Liver (tissue), 8 donors: ENCODE measurements at regions not wholly inside any gene's neighbourhood (a gene's known extent, or its start where the extent isn't known, plus 50 kb on each side); places are given as distances from the start of the nearest gene placed in this dataset.

ENCODE experiments used
- DNase-seq: peaks from one replicate; pipeline ENCODE4 v3.0.0-alpha.2; 2017; ENCODE audit warnings: low spot score
- H3K27ac ChIP-seq, 2 donors: one replicate each; pipeline ENCODE4 v1.7.0; 2013; ENCODE audit warnings: inconsistent platforms in 2 of 2, low read length in 2 of 2, control low read depth in 1 of 2, low read depth in 1 of 2, mild to moderate bottlenecking in 1 of 2
- H3K27me3 ChIP-seq, 4 donors: one replicate each; pipeline versions ENCODE4 v1.6.1 to v1.7.0; 2013; ENCODE audit warnings: low read length in 3 of 4, inconsistent platforms in 1 of 4, mild to moderate bottlenecking in 1 of 4, moderate library complexity in 1 of 4; ENCODE audit not compliant: control insufficient read depth in 4 of 4, insufficient read depth in 4 of 4
- H3K36me3 ChIP-seq, 4 donors: one replicate each; pipeline versions ENCODE4 v1.6.1 to v1.7.0; 2013; ENCODE audit warnings: low read length in 3 of 4, mild to moderate bottlenecking in 3 of 4, low read depth in 1 of 4, moderate library complexity in 1 of 4; ENCODE audit not compliant: control insufficient read depth in 4 of 4, insufficient read depth in 3 of 4
- H3K4me1 ChIP-seq, 4 donors: one replicate each; pipeline versions ENCODE4 v1.6.1 to v1.7.0; 2013; ENCODE audit warnings: low read length in 3 of 4, mild to moderate bottlenecking in 3 of 4, moderate library complexity in 1 of 4; ENCODE audit not compliant: control insufficient read depth in 4 of 4, insufficient read depth in 4 of 4
- H3K4me3 ChIP-seq, 3 donors: one replicate each; pipeline versions ENCODE4 v1.6.1 to v1.7.0; 2013; ENCODE audit warnings: low read length in 3 of 3, control low read depth in 1 of 3, low read depth in 1 of 3, mild to moderate bottlenecking in 1 of 3
- H3K9ac ChIP-seq, 2 donors: one replicate each; pipeline ENCODE4 v1.7.0; 2013; ENCODE audit warnings: low read length in 2 of 2, mild to moderate bottlenecking in 2 of 2, moderate library complexity in 2 of 2, control low read depth in 1 of 2, low read depth in 1 of 2
- H3K9me3 ChIP-seq, 4 donors: one replicate each; pipeline versions ENCODE4 v1.6.1 to v1.7.0; 2013; ENCODE audit warnings: low read length in 3 of 4; ENCODE audit not compliant: control insufficient read depth in 4 of 4
- EGR1 ChIP-seq, 2 donors: IDR thresholded peaks; 2 replicates each; pipeline ENCODE4 v1.6.1; 2016 to 2018; ENCODE audit warnings: antibody characterized with exemption in 2 of 2, low read depth in 2 of 2
- FOXA1 ChIP-seq: IDR thresholded peaks from 2 replicates; pipeline ENCODE4 v1.6.1; 2016; ENCODE audit warnings: antibody characterized with exemption
- FOXA2 ChIP-seq: IDR thresholded peaks from 2 replicates; pipeline ENCODE4 v1.6.1; 2016; ENCODE audit warnings: antibody characterized with exemption
- GABPA ChIP-seq, 2 donors: IDR thresholded peaks in 1 of 2; conservative IDR thresholded peaks in 1 of 2; 2 replicates each; pipeline ENCODE4 v1.6.1; 2016; ENCODE audit warnings: antibody characterized with exemption in 2 of 2, mild to moderate bottlenecking in 1 of 2, moderate library complexity in 1 of 2
- HNF4A ChIP-seq, 2 donors: conservative IDR thresholded peaks; 2 replicates each; pipeline ENCODE4 v1.6.1; 2016; ENCODE audit warnings: antibody characterized with exemption in 2 of 2, mild to moderate bottlenecking in 2 of 2
- HNF4G ChIP-seq: IDR thresholded peaks from 2 replicates; pipeline ENCODE4 v1.6.1; 2016; ENCODE audit warnings: antibody characterized with exemption
- JUND ChIP-seq, 2 donors: IDR thresholded peaks; 2 replicates each; pipeline ENCODE4 v1.6.1; 2016; ENCODE audit warnings: antibody characterized with exemption in 2 of 2
- MAX ChIP-seq: IDR thresholded peaks from 2 replicates; pipeline ENCODE4 v1.6.1; 2016; ENCODE audit warnings: antibody characterized with exemption
- NR2F2 ChIP-seq: IDR thresholded peaks from 2 replicates; pipeline ENCODE4 v1.6.1; 2016; ENCODE audit warnings: antibody characterized with exemption
- RAD21 ChIP-seq, 2 donors: IDR thresholded peaks; 2 replicates each; pipeline ENCODE4 v1.6.1; 2016; ENCODE audit warnings: antibody characterized with exemption in 2 of 2, mild to moderate bottlenecking in 2 of 2
- REST ChIP-seq: IDR thresholded peaks from 2 replicates; pipeline ENCODE4 v1.6.1; 2016; ENCODE audit warnings: antibody characterized with exemption, mild to moderate bottlenecking
- RXRA ChIP-seq, 2 donors: IDR thresholded peaks; 2 replicates each; pipeline ENCODE4 v1.6.1; 2017 to 2018; ENCODE audit warnings: antibody characterized with exemption in 2 of 2, mild to moderate bottlenecking in 1 of 2
- SP1 ChIP-seq: IDR thresholded peaks from 2 replicates; pipeline ENCODE4 v1.6.1; 2018; ENCODE audit warnings: antibody characterized with exemption, mild to moderate bottlenecking
- TAF1 ChIP-seq: conservative IDR thresholded peaks from 2 replicates; pipeline ENCODE4 v1.6.1; 2016; ENCODE audit warnings: antibody characterized with exemption, mild to moderate bottlenecking
- YY1 ChIP-seq: IDR thresholded peaks from 2 replicates; pipeline ENCODE4 v1.6.1; 2016; ENCODE audit warnings: antibody characterized with exemption, mild to moderate bottlenecking
- WGBS: extraction: QIAGEN DNeasy Blood & Tissue Kit; methylation state at CpG from one replicate; pipeline ENCODE4 v1.1.7; 2013; 5-methylcytosine and 5-hydroxymethylcytosine counted together
- TF ChIP-seq, protein P1 (sequence below): IDR thresholded peaks from 2 replicates; pipeline ENCODE4 v1.6.1; 2016; ENCODE audit warnings: antibody characterized with exemption
- TF ChIP-seq, protein P2 (sequence below): IDR thresholded peaks from 2 replicates; pipeline ENCODE4 v1.6.1; 2016; ENCODE audit warnings: antibody characterized with exemption
- TF ChIP-seq, protein P3 (sequence below): fragments of 150-350 bp; IDR thresholded peaks from 2 replicates; pipeline ENCODE4 v1.5.1; 2017; ENCODE audit warnings: improper control_type of control experiment, low read depth, low read length; ENCODE audit not compliant: missing input control
- donor health status: healthy.
- donor health status: healthy.
- donor health status: healthy.
- donor health status: healthy.
- donor health status: healthy.

DNA sequence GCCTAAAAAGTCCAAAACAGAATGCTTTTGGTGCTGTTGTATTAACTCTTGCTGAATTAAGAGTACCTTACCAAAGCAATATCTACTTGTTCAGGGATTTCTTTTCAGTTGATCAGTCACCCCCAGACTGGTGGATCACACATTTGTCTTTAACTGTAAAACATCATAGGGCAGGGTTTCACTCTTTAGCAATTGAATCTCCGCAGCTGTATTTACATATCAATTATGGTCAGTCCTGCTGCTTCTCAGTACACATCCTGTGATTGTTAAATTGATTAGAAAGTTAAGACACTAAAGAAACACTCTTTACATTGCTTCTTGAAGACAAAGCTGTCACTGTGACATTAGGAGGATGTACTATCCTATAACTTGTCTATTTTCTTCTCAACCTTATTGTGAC lies 277.1 kb upstream of the ADGRL3 start:
- Histone ChIP-seq H3K9me3 (no peaks in the 10 kb centered on the region), H3K4me1 (no peaks in the 10 kb centered on the region), H3K4me3 (no peak overlapping the region), H3K27ac (no peak overlapping the region), H3K9ac (no peak overlapping the region), H3K36me3 (no peaks in the 10 kb centered on the region), H3K27me3 (no peaks in the 10 kb centered on the region)
- DNase-seq = no peak
- WGBS = 35% methylated on average over 1 of the region's 1 CpG
- no peak for TF ChIP-seq RAD21 (IDR thresholded peaks at IDR 0.05)
- TF ChIP-seq EGR1 (IDR thresholded peaks at IDR 0.05; ENCODE audit: low read depth in 2 of 2) = no peak
- TF ChIP-seq MAX = no peak
- TF ChIP-seq RXRA (IDR thresholded peaks at IDR 0.05) = no peak
- TF ChIP-seq, protein P1, sequence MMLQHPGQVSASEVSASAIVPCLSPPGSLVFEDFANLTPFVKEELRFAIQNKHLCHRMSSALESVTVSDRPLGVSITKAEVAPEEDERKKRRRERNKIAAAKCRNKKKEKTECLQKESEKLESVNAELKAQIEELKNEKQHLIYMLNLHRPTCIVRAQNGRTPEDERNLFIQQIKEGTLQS = no peak
- no peak for TF ChIP-seq REST
- TF ChIP-seq SP1 = no peak
- TF ChIP-seq JUND (IDR thresholded peaks at IDR 0.05) = no peak
- TF ChIP-seq YY1 = no peak
- TF ChIP-seq HNF4G = no peak
- no peak for TF ChIP-seq GABPA (IDR thresholded peaks at IDR 0.05 in 1 of 2, conservative IDR thresholded peaks at IDR 0.05 in 1 of 2)
- TF ChIP-seq, protein P2, sequence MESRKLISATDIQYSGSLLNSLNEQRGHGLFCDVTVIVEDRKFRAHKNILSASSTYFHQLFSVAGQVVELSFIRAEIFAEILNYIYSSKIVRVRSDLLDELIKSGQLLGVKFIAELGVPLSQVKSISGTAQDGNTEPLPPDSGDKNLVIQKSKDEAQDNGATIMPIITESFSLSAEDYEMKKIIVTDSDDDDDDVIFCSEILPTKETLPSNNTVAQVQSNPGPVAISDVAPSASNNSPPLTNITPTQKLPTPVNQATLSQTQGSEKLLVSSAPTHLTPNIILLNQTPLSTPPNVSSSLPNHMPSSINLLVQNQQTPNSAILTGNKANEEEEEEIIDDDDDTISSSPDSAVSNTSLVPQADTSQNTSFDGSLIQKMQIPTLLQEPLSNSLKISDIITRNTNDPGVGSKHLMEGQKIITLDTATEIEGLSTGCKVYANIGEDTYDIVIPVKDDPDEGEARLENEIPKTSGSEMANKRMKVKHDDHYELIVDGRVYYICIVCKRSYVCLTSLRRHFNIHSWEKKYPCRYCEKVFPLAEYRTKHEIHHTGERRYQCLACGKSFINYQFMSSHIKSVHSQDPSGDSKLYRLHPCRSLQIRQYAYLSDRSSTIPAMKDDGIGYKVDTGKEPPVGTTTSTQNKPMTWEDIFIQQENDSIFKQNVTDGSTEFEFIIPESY = no peak
- no peak for TF ChIP-seq FOXA2
- no peak for TF ChIP-seq FOXA1
- TF ChIP-seq, protein P3, sequence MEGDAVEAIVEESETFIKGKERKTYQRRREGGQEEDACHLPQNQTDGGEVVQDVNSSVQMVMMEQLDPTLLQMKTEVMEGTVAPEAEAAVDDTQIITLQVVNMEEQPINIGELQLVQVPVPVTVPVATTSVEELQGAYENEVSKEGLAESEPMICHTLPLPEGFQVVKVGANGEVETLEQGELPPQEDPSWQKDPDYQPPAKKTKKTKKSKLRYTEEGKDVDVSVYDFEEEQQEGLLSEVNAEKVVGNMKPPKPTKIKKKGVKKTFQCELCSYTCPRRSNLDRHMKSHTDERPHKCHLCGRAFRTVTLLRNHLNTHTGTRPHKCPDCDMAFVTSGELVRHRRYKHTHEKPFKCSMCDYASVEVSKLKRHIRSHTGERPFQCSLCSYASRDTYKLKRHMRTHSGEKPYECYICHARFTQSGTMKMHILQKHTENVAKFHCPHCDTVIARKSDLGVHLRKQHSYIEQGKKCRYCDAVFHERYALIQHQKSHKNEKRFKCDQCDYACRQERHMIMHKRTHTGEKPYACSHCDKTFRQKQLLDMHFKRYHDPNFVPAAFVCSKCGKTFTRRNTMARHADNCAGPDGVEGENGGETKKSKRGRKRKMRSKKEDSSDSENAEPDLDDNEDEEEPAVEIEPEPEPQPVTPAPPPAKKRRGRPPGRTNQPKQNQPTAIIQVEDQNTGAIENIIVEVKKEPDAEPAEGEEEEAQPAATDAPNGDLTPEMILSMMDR = no peak
- no peak for TF ChIP-seq TAF1
- no peak for TF ChIP-seq NR2F2
- TF ChIP-seq HNF4A (conservative IDR thresholded peaks at IDR 0.05) = no peak
